ENCODE measurements at regions not wholly inside any gene's neighbourhood (a gene's known extent, or its start where the extent isn't known, plus 50 kb on each side); places are given as distances from the start of the nearest gene placed in this dataset.

DNA sequence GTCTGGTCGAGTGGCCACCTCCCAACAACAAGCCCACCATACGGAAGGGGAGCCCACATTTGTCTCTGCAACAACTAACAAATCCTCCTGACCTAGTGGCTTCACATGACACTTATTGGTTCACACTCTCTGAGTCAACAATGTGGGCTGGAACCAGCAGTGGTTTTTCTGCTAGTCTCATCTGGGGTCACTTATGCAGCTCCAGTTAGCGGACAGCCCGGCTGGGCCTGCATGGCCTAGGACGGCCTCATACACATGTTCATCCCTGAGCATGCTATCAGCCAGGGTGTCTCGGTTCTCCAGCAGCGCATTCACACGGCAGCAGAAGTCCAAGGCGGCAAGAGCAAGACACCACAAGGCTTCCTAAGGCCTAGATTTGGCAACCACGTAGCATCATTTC, 281.7 kb downstream of the XXYLT1 start:
- no peak for TF ChIP-seq CTBP1 (IDR thresholded peaks at IDR 0.05; ENCODE audit: borderline replicate concordance)
- TF ChIP-seq ELF4 (IDR thresholded peaks at IDR 0.05) = no peak
- TF ChIP-seq SUZ12 (IDR thresholded peaks at IDR 0.05) = no peak
- TF ChIP-seq ARNT (IDR thresholded peaks at IDR 0.05) = no peak
- TF ChIP-seq L3MBTL2 (conservative IDR thresholded peaks at IDR 0.05) = no peak
- no peak for TF ChIP-seq NFRKB (IDR thresholded peaks at IDR 0.05)
- no peak for TF ChIP-seq LEF1 (IDR thresholded peaks at IDR 0.05; ENCODE audit: borderline replicate concordance)
- no peak for TF ChIP-seq BHLHE40 (IDR thresholded peaks at IDR 0.05; ENCODE audit: borderline replicate concordance)
- TF ChIP-seq FOXA1 (IDR thresholded peaks at IDR 0.05) = no peak
- ChIA-PET CTCF (no interaction called here), POLR2A (no interaction called here)
- DNase-seq (ENCODE audit: extremely low spot score) = no peak

DNA sequence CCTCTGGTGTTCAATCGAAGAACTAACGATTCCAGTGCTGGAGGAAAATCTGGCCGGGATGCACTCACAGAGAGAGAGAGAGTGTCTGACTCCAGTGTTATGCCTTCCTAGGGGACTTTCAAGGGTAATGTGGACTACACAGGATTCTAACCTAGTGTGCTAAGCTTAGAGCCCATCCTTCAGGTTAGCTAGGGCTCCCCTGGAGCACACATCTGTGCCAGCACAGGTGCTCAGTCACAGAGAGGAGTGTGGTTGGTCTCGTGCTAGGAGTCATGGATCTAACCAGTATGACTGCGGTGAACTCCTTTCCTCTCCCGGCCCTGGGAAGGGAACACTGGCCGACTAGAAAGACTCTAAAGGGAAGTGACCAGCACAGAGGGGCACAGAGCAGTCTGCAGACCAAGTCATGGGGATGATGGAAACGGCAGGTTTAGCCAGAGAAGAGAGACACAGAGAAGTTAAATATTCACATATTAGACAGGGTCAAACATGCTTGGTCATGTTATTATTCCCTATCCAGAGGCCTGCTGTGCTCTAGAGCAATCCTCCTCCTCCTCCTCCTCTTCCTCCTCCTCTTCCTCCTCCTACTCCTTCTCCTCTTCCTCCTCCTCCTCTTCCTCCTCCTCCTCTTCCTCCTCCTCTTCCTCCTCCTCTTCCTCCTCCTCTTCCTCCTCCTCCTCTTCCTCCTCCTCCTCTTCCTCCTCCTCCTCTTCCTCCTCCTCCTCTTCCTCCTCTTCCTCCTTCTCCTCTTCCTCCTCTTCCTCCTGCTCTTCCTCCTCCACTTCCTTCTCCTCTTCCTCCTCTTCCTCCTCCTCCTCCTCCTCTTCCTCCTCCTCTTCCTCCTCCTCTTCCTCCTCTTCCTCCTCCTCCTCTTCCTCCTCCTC, 280.3 kb downstream of the XXYLT1 start:
- DNase-seq (ENCODE audit: extremely low spot score) = no peak
- TF ChIP-seq SUZ12 (IDR thresholded peaks at IDR 0.05) (no peak), HDGF (IDR thresholded peaks at IDR 0.05; ENCODE audit: borderline replicate concordance) (no peak), ARNT (IDR thresholded peaks at IDR 0.05) (no peak), SP1 (IDR thresholded peaks at IDR 0.05) (no peak), LEF1 (IDR thresholded peaks at IDR 0.05; ENCODE audit: borderline replicate concordance) (no peak), ELF4 (IDR thresholded peaks at IDR 0.05) (no peak), FOXA1 (IDR thresholded peaks at IDR 0.05) (no peak), FOXK2 (IDR thresholded peaks at IDR 0.05) (no peak), TARDBP (IDR thresholded peaks at IDR 0.05) (no peak)
- TF ChIP-seq, protein P1, sequence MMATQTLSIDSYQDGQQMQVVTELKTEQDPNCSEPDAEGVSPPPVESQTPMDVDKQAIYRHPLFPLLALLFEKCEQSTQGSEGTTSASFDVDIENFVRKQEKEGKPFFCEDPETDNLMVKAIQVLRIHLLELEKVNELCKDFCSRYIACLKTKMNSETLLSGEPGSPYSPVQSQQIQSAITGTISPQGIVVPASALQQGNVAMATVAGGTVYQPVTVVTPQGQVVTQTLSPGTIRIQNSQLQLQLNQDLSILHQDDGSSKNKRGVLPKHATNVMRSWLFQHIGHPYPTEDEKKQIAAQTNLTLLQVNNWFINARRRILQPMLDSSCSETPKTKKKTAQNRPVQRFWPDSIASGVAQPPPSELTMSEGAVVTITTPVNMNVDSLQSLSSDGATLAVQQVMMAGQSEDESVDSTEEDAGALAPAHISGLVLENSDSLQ (IDR thresholded peaks at IDR 0.05) = no peak
- ChIA-PET CTCF (interaction anchor here (0.7 kb wide), 1 partner anchor 250 kb away, joined by 3 read pairs; no protein-coding TSS in a partner anchor), POLR2A (no interaction called here)

DNA sequence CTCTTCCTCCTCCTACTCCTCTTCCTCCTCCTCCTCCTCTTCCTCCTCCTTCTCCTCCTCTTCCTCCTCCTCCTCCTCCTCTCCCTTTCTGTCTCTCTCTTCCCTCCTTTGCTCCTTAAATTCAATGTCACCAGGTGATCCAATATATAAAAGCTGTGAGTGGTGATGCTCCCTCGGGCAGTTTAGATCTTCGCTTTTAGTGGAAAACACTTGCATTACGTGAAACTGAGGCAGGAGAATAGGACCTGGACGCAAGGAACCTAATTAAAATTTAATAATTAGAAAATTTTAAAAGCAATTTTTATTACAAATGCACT, 279.7 kb downstream of the XXYLT1 start:
- POLR2A ChIA-PET = no interaction called here
- DNase-seq (ENCODE audit: extremely low spot score) = no peak
- TF ChIP-seq FOXK2 (IDR thresholded peaks at IDR 0.05) (no peak), CTBP1 (IDR thresholded peaks at IDR 0.05; ENCODE audit: borderline replicate concordance) (no peak), LEF1 (IDR thresholded peaks at IDR 0.05; ENCODE audit: borderline replicate concordance) (no peak), NFRKB (IDR thresholded peaks at IDR 0.05) (no peak), SUZ12 (IDR thresholded peaks at IDR 0.05) (no peak), ZNF384 (IDR thresholded peaks at IDR 0.05) (no peak), SP1 (IDR thresholded peaks at IDR 0.05) (no peak), ARNT (IDR thresholded peaks at IDR 0.05) (no peak), ELF4 (IDR thresholded peaks at IDR 0.05) (no peak)
- TF ChIP-seq, protein P1 (IDR thresholded peaks at IDR 0.05) = no peak
- CTCF ChIA-PET = no interaction called here

DNA sequence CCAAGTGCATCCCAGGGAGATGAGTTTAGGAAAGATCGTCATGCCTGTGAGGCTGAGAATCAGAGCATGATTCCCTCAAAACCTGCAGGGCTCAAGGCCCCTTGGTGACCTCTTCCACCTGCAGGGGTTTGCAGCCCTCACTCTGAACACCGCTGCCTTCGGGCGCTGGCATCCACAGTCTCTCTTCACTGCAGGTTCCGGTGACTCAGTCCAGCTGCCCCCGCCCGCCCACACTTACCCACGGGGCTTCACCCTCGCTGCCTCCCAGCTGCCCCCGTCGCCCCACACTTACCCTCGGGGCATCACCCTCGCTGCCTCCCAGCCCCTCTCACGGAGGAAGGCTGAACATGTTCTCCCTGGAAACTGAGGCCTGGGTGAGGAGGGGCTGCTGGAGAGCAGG, 277.1 kb downstream of the XXYLT1 start:
- TF ChIP-seq SUZ12 (IDR thresholded peaks at IDR 0.05) (no peak), BHLHE40 (IDR thresholded peaks at IDR 0.05; ENCODE audit: borderline replicate concordance) (no peak), ELF4 (IDR thresholded peaks at IDR 0.05) (no peak), ZNF384 (IDR thresholded peaks at IDR 0.05) (no peak), FOXM1 (IDR thresholded peaks at IDR 0.05; ENCODE audit: borderline replicate concordance) (no peak), NFRKB (IDR thresholded peaks at IDR 0.05) (no peak), SP1 (IDR thresholded peaks at IDR 0.05) (no peak)
- TF ChIP-seq, protein P1 (IDR thresholded peaks at IDR 0.05) = no peak
- ChIA-PET POLR2A (no interaction called here), CTCF (no interaction called here)
- DNase-seq (ENCODE audit: extremely low spot score) = no peak

DNA sequence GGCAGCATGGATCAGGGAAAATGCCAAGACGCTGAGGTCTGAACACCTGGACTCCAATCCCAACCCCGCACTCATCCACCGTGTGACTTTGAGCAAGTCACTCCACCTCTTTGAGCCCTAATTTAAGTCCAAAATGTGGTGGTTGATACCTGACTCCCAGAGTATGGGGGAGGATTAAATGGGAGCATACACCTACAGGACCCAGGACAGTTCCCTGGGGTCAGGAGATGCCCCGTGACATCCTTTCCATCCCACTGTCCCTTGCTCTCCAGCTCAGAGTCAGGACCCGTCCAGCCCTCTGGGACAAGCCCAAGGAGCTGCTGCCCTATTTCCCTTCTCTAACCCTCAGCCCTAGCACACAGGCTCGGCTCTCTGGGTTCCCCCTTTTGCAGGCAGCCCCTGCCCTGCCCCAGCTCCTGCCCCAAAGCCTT, 276.4 kb downstream of the XXYLT1 start:
- TF ChIP-seq ELF4 (IDR thresholded peaks at IDR 0.05) (no peak), LEF1 (IDR thresholded peaks at IDR 0.05; ENCODE audit: borderline replicate concordance) (no peak), ZNF384 (IDR thresholded peaks at IDR 0.05) (no peak), ARNT (IDR thresholded peaks at IDR 0.05) (no peak), SUZ12 (IDR thresholded peaks at IDR 0.05) (no peak), L3MBTL2 (conservative IDR thresholded peaks at IDR 0.05) (no peak), NFRKB (IDR thresholded peaks at IDR 0.05) (no peak), TARDBP (IDR thresholded peaks at IDR 0.05) (no peak), HDGF (IDR thresholded peaks at IDR 0.05; ENCODE audit: borderline replicate concordance) (no peak), CTBP1 (IDR thresholded peaks at IDR 0.05; ENCODE audit: borderline replicate concordance) (no peak), FOXA1 (IDR thresholded peaks at IDR 0.05) (no peak), SP1 (IDR thresholded peaks at IDR 0.05) (no peak), BHLHE40 (IDR thresholded peaks at IDR 0.05; ENCODE audit: borderline replicate concordance) (no peak), FOXK2 (IDR thresholded peaks at IDR 0.05) (no peak), FOXM1 (IDR thresholded peaks at IDR 0.05; ENCODE audit: borderline replicate concordance) (no peak)
- TF ChIP-seq, protein P1 (IDR thresholded peaks at IDR 0.05) = no peak
- ChIA-PET POLR2A (no interaction called here), CTCF (no interaction called here)
- no peak for DNase-seq (ENCODE audit: extremely low spot score)

DNA sequence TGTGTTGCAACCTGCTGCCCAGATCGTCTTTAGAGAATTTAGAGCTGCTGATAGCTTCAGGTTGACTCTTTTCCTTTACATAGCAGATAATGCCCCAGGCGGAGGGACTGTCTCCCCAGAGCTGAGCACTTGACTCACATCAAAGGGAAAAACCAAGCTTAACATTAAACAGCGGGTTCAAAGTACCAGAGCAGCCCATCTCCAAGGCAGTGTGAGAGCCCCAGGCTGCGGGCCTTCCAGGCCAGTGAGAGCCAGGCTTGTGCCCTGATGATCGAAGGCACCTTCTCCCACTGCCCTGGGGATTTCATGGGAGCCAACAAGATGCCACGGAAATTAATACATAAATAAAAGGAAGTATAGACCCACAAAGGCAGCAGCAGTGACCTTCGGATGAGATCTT, 275.6 kb downstream of the XXYLT1 start:
- ChIA-PET CTCF (no interaction called here), POLR2A (no interaction called here)
- TF ChIP-seq ZNF384 (IDR thresholded peaks at IDR 0.05) (no peak), TARDBP (IDR thresholded peaks at IDR 0.05) (no peak), NFRKB (IDR thresholded peaks at IDR 0.05) (no peak), LEF1 (IDR thresholded peaks at IDR 0.05; ENCODE audit: borderline replicate concordance) (no peak), SUZ12 (IDR thresholded peaks at IDR 0.05) (no peak), BHLHE40 (IDR thresholded peaks at IDR 0.05; ENCODE audit: borderline replicate concordance) (no peak), CTBP1 (IDR thresholded peaks at IDR 0.05; ENCODE audit: borderline replicate concordance) (no peak), FOXK2 (IDR thresholded peaks at IDR 0.05) (no peak), SP1 (IDR thresholded peaks at IDR 0.05) (no peak), ELF4 (IDR thresholded peaks at IDR 0.05) (no peak), ARNT (IDR thresholded peaks at IDR 0.05) (no peak), FOXA1 (IDR thresholded peaks at IDR 0.05) (no peak), FOXM1 (IDR thresholded peaks at IDR 0.05; ENCODE audit: borderline replicate concordance) (no peak), L3MBTL2 (conservative IDR thresholded peaks at IDR 0.05) (no peak), HDGF (IDR thresholded peaks at IDR 0.05; ENCODE audit: borderline replicate concordance) (no peak)
- TF ChIP-seq, protein P1 (IDR thresholded peaks at IDR 0.05) = no peak
- no peak for DNase-seq (ENCODE audit: extremely low spot score)
